ENCODE measurements at regions not wholly inside any gene's neighbourhood (a gene's known extent, or its start where the extent isn't known, plus 50 kb on each side); places are given as distances from the start of the nearest gene placed in this dataset.

- no peak for DNase-seq
Observed at GRCh38 chr7:11895337-11895736, 63.3 kb upstream of the THSD7A start.

- no peak for DNase-seq
Observed at GRCh38 chr7:11896663-11897062, 64.7 kb upstream of the THSD7A start.

- DNase-seq: no peak
Observed at GRCh38 chr7:11899247-11899646, 67.2 kb upstream of the THSD7A start.

- no peak for DNase-seq
Observed at GRCh38 chr7:11910253-11910652, 78.3 kb upstream of the THSD7A start.

GRCh38 chr7:11911900-11912299, 79.9 kb upstream of the THSD7A start:
- DNase-seq: no peak

GRCh38 chr7:11914645-11915044, 82.6 kb upstream of the THSD7A start:
- DNase-seq: no peak

- no peak for DNase-seq
Observed at GRCh38 chr7:11923376-11923930, 91.5 kb upstream of the THSD7A start.

GRCh38 chr7:11931307-11931706, 99.3 kb upstream of the THSD7A start:
- DNase-seq: no peak

- peak; percentile 4 for DNase-seq
Observed at GRCh38 chr7:11934796-11935195, 102.8 kb upstream of the THSD7A start.

- DNase-seq: no peak
Observed at GRCh38 chr7:11935905-11936304, 103.9 kb upstream of the THSD7A start.

GRCh38 chr7:11946794-11947193, 114.8 kb upstream of the THSD7A start:
- no peak for DNase-seq

- DNase-seq: no peak
Observed at GRCh38 chr7:11950281-11950680, 118.3 kb upstream of the THSD7A start.

GRCh38 chr7:11950942-11951341, 118.9 kb upstream of the THSD7A start:
- DNase-seq: no peak

GRCh38 chr7:11951909-11952308, 119.9 kb upstream of the THSD7A start:
- no peak for DNase-seq

- no peak for DNase-seq
Observed at GRCh38 chr7:11952972-11953371, 121.0 kb upstream of the THSD7A start.

GRCh38 chr7:11956991-11957390, 125.0 kb upstream of the THSD7A start:
- no peak for DNase-seq

- no peak for DNase-seq
Observed at GRCh38 chr7:11957956-11958355, 126.0 kb upstream of the THSD7A start.

- DNase-seq: no peak
Observed at GRCh38 chr7:11959121-11959520, 127.1 kb upstream of the THSD7A start.

- no peak for DNase-seq
Observed at GRCh38 chr7:11960621-11961020, 128.6 kb upstream of the THSD7A start.

- no peak for DNase-seq
Observed at GRCh38 chr7:11969643-11970042, 137.6 kb upstream of the THSD7A start.

GRCh38 chr7:11970132-11970531, 138.1 kb upstream of the THSD7A start:
- no peak for DNase-seq

- no peak for DNase-seq
Observed at GRCh38 chr7:11985376-11985775, 153.4 kb upstream of the THSD7A start.

GRCh38 chr7:11985971-11986370, 154.0 kb upstream of the THSD7A start:
- no peak for DNase-seq

GRCh38 chr7:11988186-11988585, 156.2 kb upstream of the THSD7A start:
- no peak for DNase-seq

- no peak for DNase-seq
Observed at GRCh38 chr7:12002428-12002827, 170.4 kb upstream of the THSD7A start.

All from right kidney (tissue), 1 donor.